Nephron progenitor cell (in vitro differentiated cells): ENCODE measurements at regions not wholly inside any gene's neighbourhood (a gene's known extent, or its start where the extent isn't known, plus 50 kb on each side); places are given as distances from the start of the nearest gene placed in this dataset.

Experiments
- DNase-seq: peaks from one replicate; pipeline ENCODE4 v3.0.0; 2021
- H3K27ac Mint-ChIP-seq: 2 replicates; pipeline ENCODE4 v1.8.0; 2021; ENCODE audit warnings: mild to moderate bottlenecking, moderate library complexity, mixed read lengths
- H3K27me3 Mint-ChIP-seq: 2 replicates; pipeline ENCODE4 v1.8.0; 2021; ENCODE audit warnings: mild to moderate bottlenecking, low read depth, mixed read lengths; ENCODE audit not compliant: poor library complexity
- H3K36me3 Mint-ChIP-seq: 2 replicates; pipeline ENCODE4 v1.8.0; 2021; ENCODE audit warnings: low read depth, mixed read lengths
- H3K4me1 Mint-ChIP-seq: 2 replicates; pipeline ENCODE4 v1.8.0; 2021; ENCODE audit warnings: mixed read lengths
- H3K4me3 Mint-ChIP-seq: 2 replicates; pipeline ENCODE4 v1.8.0; 2021; ENCODE audit warnings: mild to moderate bottlenecking, moderate library complexity, mixed read lengths
- H3K9me3 Mint-ChIP-seq: 2 replicates; pipeline ENCODE4 v1.8.0; 2021; ENCODE audit warnings: mild to moderate bottlenecking, moderate library complexity, mixed read lengths
- CTCF ChIP-seq: fragments of 200-600 bp; sonication (generic); IDR thresholded peaks from 2 replicates; pipeline ENCODE4 v1.5.0; 2021; ENCODE audit warnings: antibody characterized with exemption

DNA sequence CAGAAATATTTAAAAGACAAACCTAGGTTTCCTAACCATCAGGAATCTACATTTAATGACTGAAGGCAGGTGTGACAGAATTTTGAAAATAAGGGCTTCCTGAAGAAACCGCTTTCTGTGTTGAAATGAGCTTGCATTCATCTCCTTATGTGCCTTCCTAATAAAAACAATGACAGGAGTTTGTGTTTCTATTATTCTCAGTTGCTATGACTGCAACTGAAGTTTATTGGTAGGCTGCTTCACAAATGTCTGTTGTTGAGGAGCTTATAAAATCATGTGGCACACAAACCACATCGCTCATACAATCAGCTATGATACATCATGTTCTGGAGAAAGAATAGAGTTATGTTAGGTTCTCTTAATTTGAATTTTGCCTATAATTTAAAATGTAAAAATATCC, 362.7 kb upstream of the SLC8A1 start:
- DNase-seq: no peak
- Mint-ChIP-seq H3K36me3 (no peaks in the 10 kb centered on the region), H3K4me3 (no peak overlapping the region), H3K27ac (no peak overlapping the region), H3K4me1 (no peaks in the 10 kb centered on the region), H3K27me3 (peaks cover 9% of the 10 kb centered on the region), H3K9me3 (no peaks in the 10 kb centered on the region)
- no peak for TF ChIP-seq CTCF

GRCh38 chr2:40820319-40820718, 368.4 kb upstream of the SLC8A1 start:
- peaks cover 9% of the 10 kb centered on the region for H3K27me3 Mint-ChIP-seq

GRCh38 chr2:40823478-40823877, 371.6 kb upstream of the SLC8A1 start:
- Mint-ChIP-seq H3K4me1 (no peaks in the 10 kb centered on the region), H3K9me3 (no peaks in the 10 kb centered on the region), H3K4me3 (no peak overlapping the region), H3K36me3 (no peaks in the 10 kb centered on the region), H3K27me3 (no peaks in the 10 kb centered on the region), H3K27ac (no peak overlapping the region)
- no peak for DNase-seq
- no peak for TF ChIP-seq CTCF

More at GRCh38 chr2:40820319-40820718, 368.4 kb upstream of the SLC8A1 start:
- H3K4me3 Mint-ChIP-seq: no peak overlapping the region
- TF ChIP-seq CTCF: no peak
- no peaks in the 10 kb centered on the region for H3K4me1 Mint-ChIP-seq
- DNase-seq: no peak
- H3K27ac Mint-ChIP-seq: no peak overlapping the region
- H3K36me3 Mint-ChIP-seq: no peaks in the 10 kb centered on the region
- H3K9me3 Mint-ChIP-seq: no peaks in the 10 kb centered on the region

- Mint-ChIP-seq H3K4me1 (no peaks in the 10 kb centered on the region), H3K27me3 (no peaks in the 10 kb centered on the region), H3K4me3 (no peak overlapping the region), H3K27ac (no peak overlapping the region), H3K9me3 (no peaks in the 10 kb centered on the region), H3K36me3 (no peaks in the 10 kb centered on the region)
- DNase-seq: no peak
- no peak for TF ChIP-seq CTCF
Measured at GRCh38 chr2:40824278-40824677, 372.4 kb upstream of the SLC8A1 start.

DNA sequence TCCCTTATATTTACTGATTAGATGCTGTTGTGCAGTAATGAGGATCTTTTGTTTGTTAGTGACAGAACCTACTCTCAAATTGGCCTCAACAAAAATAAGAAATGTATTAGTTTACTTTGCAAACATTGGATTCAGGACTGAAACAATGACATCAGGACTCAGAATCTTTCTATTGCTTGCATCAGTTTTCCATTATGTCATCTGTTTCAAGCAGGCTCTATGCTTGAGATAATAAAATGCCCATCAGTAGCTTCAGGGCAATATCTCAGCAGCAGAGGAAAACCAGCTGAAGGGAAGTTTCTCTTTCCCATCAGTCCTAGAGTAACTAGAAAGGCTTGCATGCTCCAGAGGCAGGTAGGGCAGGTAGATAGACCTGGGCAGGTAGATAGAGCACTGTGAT, 375.5 kb upstream of the SLC8A1 start:
- Mint-ChIP-seq H3K36me3 (no peaks in the 10 kb centered on the region), H3K27me3 (no peaks in the 10 kb centered on the region), H3K4me1 (no peaks in the 10 kb centered on the region), H3K27ac (no peak overlapping the region), H3K9me3 (no peaks in the 10 kb centered on the region), H3K4me3 (no peak overlapping the region)
- no peak for DNase-seq
- TF ChIP-seq CTCF: no peak

DNA sequence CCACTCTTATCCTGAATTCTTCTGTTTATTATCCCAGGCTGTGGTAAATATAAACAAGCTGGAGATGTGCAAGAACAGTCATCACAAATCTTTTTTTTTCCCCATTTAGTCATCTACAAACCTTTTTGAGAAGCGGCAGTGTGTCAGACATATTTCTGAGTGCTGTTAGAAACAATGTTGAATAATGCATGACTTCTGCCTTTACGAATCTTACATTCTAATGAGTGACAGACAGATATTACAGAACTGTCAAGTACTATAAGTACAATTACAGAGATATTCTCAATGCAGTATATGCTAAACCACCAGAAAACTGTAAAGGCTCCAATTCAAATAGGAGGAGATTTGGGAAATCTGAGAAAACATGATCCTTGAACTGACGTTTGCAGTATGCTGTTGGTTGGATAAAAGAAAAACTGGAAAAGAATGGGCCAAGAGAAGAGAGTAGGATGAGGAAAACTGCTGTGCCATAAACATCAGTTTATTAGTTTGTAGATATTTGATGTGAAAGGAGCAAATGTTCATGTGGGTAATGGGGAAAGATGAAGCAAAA, 379.5 kb upstream of the SLC8A1 start:
- Mint-ChIP-seq H3K9me3 (no peaks in the 10 kb centered on the region), H3K4me3 (no peak overlapping the region), H3K27ac (no peak overlapping the region), H3K4me1 (no peaks in the 10 kb centered on the region), H3K36me3 (no peaks in the 10 kb centered on the region), H3K27me3 (no peaks in the 10 kb centered on the region)
- TF ChIP-seq CTCF: no peak
- no peak for DNase-seq
